GM21360 (cell line): ENCODE measurements at regions not wholly inside any gene's neighbourhood (a gene's known extent, or its start where the extent isn't known, plus 50 kb on each side); places are given as distances from the start of the nearest gene placed in this dataset.

Experiments used
- ATAC-seq: cut with Tn5 transposase; IDR thresholded peaks from one replicate; pipeline ENCODE4 v1.9.1; 2021; ENCODE audit warnings: mild to moderate bottlenecking, moderate library complexity; ENCODE audit not compliant: unreplicated experiment

GRCh38 chr5:173740400-173740799 lies 124.0 kb upstream of the BOD1 start:
- ATAC-seq: no peak

DNA sequence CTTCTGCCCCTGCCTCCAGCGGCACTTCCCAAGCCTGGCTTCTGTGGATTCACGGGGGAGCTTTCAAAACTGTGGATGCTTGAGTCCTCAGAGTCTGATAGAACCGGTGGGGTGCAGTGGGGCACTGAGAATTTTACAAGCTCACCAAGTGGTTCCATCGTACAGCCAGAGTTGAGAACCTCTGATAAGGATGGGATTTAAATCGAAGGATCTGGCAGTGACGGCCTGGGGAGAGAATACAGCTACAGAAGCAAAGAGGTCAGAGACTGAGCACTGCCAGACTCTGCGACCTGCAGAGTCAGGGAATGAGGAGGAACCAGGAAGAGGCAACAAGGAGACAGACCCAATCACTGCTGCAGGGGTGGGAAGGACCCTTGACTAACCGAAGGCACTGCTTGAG lies 124.6 kb upstream of the BOD1 start:
- no peak for ATAC-seq

- peak; percentile 5 for ATAC-seq
These were observed 125.4 kb upstream of the BOD1 start for GRCh38 chr5:173741729-173742431.

- ATAC-seq: peak; percentile 57
These were observed 126.0 kb upstream of the BOD1 start for GRCh38 chr5:173742432-173742816.

- ATAC-seq: peak; percentile 44
These were observed 127.3 kb upstream of the BOD1 start for GRCh38 chr5:173743641-173744343.

- ATAC-seq: no peak
These were observed 128.1 kb upstream of the BOD1 start for GRCh38 chr5:173744551-173744950.

GRCh38 chr5:173745123-173745522 lies 128.7 kb upstream of the BOD1 start:
- peak; percentile 38 for ATAC-seq

- no peak for ATAC-seq
These were observed 129.1 kb upstream of the BOD1 start for GRCh38 chr5:173745557-173745956.

DNA sequence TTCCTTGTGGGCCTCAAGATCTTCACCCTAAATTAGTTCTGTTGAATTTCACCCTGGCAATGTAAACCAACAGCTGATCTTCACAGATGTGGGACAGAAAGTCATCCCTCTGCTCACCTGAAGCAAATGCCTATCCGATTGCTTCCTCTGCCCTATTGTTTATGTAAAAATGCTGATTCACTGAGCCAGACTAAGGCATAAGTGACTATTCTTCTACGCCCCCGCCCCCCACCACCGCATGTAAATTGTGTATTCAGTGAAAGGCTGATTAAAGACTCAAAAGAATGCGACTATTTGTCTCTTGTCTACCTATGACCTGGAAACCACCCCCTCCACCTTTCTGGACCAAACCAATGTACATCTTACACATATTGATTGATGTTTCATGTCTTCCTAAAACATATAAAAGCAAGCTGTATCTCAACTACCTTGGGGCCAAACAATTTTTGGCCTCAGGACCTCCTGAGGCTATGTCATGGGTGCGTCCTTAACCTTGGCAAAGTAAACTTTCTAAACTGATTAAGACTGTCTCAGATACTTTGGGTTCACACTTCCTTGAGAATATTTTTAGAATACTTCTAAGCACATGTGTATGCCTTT lies 129.7 kb upstream of the BOD1 start:
- no peak for ATAC-seq

DNA sequence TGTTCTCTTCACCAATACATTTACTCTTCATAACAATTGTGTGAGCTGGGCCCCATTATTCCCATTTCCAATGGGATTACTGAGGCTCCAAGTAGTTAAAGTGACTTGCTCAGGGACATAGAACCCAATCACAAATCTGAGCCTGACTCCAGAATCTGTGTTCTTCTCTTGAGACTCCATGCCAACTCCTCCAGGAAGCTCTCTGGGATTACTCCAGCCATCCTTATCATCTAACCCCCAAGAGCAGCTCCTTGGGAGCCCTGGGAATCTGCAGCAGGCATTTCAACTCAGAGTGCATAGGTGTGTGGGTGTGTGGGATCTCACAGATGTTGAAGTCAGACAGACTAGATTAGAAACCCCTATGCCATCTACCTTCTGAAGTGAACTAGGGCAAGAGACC lies 131.4 kb upstream of the BOD1 start:
- no peak for ATAC-seq

DNA sequence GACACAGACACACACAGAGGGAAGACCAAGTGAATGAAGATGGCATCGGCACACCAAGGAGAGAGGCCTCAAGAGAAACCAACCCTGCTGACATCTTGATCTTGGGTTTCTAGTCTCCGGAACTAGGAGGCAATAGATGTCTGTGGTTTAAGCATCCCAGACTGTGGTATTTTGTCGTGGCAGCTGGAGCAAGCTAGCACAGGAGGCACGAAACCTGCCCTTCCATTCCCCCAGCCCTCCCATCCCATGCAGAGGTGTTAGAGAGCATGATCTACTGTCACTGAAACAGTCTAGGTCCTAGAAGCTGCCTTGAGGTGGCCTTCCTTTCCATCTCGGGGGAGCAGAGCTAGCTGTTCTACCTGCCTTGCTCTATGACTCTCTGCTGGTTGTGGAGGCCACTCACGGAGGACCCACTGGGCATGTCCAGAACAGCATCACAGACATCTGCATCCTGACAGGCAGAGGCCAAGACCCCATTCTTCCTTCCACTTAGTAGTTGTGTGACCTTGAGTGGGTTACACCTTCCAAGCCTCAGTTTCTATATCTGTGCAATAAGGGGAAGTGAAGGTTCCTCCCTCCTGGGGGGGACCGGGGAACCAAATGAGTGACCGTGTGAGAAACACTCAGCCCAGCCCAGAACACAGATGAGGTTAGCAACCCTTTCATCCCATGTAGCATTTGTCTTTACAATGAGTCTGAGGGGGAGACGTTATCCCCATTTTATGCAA lies 134.3 kb upstream of the BOD1 start:
- ATAC-seq: no peak

GRCh38 chr5:173751266-173751600 lies 134.8 kb upstream of the BOD1 start:
- no peak for ATAC-seq

- no peak for ATAC-seq
These were observed 135.5 kb upstream of the CPEB4 start for GRCh38 chr5:173752653-173753052.

- no peak for ATAC-seq
These were observed 134.6 kb upstream of the CPEB4 start for GRCh38 chr5:173753307-173754168.

DNA sequence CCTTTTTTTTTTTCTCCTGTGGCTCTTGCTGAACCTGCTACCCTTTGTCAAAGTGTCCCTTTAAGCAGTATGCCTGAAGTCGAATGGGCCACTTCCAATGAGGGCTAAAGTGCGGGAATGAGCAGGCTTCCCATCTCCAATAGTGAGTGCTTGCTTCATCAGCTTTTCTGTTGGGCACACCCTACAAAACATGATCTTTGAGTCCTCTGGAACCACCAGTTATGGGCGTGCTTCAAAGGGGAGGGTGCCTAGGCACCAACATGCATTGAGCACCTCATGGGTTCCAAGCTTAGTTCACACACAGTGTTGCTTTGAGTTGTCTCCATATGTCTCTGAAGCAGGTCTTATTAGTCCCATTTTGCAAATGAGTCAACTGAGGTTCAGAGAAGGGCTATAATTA lies 132.8 kb upstream of the CPEB4 start:
- no peak for ATAC-seq

DNA sequence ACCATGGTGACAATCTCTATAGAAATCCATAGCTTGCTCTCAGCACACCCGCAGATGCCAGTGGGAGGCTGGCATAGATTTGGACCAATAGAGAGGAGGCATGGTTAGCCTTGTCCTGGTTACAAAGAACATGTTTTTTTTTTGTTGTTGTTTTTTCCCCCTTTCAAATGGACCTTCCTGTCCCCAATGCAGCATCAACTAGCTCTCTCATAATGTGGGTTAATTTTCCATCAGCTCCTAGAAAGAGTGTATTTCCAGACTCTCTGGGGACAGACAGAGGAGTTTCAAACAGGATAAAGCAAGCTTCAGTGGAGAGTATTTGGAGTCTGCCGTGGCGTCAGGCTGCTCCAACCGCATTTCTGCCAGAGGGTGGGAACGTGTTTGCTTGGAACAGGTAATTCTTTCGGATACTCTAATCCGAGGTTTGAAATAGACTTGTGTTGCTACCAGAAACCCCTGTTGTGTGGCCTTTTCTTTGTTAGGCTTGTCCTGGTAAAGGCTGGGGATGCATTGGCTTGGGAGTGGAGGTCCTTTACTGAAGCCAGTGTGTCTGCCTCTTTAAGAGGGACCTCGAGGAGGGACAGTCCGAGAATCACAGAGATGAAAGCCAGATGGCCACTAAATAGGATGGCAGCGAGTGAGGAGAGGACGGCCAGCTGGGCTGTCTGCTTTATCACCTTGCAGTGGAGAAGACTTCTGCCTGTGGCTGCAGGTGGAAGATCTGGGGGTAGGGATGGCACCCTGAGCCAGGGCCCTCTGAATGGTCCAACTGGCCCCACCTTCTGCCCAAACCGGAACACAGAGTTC lies 130.5 kb upstream of the CPEB4 start:
- ATAC-seq: no peak

DNA sequence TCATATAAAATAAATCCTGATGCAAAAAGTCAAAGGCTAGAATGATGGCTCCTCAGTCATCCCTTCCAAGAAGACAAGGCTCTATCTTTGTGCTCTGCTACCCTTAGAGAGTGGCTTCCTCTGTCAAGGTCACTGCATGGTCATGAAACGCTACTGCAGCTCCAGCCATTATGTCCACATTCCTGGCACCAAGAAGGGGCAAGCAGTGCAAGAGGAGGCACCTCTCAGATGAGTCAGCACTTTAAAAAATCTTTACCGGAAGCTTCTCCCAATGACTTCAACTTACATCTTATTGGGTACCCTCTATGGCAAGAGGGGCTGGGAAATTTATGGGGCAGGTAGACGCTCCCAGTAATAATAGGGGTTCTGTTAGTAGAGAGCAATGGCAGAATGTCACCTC lies 129.5 kb upstream of the CPEB4 start:
- ATAC-seq: no peak

- ATAC-seq: no peak
These were observed 128.5 kb upstream of the CPEB4 start for GRCh38 chr5:173759691-173760090.

GRCh38 chr5:173760461-173761177 lies 127.5 kb upstream of the CPEB4 start:
- no peak for ATAC-seq
